ENCODE measurements at regions not wholly inside any gene's neighbourhood (a gene's known extent, or its start where the extent isn't known, plus 50 kb on each side); places are given as distances from the start of the nearest gene placed in this dataset.

DNA sequence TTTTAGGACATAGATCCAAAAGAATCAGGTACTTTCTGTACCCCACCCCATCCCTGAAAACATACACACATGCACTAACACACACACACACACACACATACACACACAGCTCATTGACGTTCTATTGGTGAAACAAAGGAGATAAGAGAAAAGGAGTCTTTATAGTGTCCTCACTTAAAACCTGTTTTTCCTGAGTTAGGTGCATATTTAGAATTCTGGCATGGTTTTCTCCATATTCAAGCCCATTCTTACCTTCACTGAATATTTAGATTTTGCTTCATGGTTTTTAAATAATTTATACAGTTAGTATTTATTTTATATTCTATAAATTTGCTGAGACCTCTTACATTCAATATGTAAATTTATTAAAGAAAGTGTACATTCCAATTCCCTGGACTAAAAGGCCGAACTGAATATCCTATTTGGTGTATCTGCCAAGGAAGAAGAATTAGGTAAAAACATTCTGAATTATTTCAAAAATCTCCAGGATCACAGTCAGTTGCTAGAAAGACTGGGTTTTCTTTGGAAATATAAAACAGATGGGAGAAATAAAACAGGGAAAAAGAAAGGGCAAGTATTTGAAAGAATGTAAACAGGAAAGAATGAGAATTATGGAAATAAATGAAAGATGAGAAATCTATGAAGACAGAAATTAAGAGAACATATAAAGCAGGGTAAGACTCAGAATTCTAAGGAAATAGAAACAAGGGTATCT, 556.2 kb downstream of the KCTD12 start:
- TF ChIP-seq POLR2A (IDR thresholded peaks at IDR 0.05; ENCODE audit: low read depth, low read length) (no peak), POLR2AphosphoS5 (IDR thresholded peaks at IDR 0.05; ENCODE audit: insufficient read depth, low read depth, low read length) (no peak)
- TF ChIP-seq, protein P1, sequence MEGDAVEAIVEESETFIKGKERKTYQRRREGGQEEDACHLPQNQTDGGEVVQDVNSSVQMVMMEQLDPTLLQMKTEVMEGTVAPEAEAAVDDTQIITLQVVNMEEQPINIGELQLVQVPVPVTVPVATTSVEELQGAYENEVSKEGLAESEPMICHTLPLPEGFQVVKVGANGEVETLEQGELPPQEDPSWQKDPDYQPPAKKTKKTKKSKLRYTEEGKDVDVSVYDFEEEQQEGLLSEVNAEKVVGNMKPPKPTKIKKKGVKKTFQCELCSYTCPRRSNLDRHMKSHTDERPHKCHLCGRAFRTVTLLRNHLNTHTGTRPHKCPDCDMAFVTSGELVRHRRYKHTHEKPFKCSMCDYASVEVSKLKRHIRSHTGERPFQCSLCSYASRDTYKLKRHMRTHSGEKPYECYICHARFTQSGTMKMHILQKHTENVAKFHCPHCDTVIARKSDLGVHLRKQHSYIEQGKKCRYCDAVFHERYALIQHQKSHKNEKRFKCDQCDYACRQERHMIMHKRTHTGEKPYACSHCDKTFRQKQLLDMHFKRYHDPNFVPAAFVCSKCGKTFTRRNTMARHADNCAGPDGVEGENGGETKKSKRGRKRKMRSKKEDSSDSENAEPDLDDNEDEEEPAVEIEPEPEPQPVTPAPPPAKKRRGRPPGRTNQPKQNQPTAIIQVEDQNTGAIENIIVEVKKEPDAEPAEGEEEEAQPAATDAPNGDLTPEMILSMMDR (IDR thresholded peaks at IDR 0.05; ENCODE audit: extremely low read depth in 1 of 2, insufficient read depth in 1 of 2, low read depth in 1 of 2, low read length in 2 of 2): no peak

Measured in endothelial cell of umbilical vein (primary cell).